HG02588 (cell line): ENCODE measurements at regions not wholly inside any gene's neighbourhood (a gene's known extent, or its start where the extent isn't known, plus 50 kb on each side); places are given as distances from the start of the nearest gene placed in this dataset.
"Not testable (repeated sequence)": the region's sequence is repeated elsewhere in the genome, so short reads cannot be mapped to it uniquely, and the experiment has no call there.

ENCODE experiments used
- ATAC-seq: cut with Tn5 transposase; IDR thresholded peaks from one replicate; pipeline ENCODE4 v1.9.1; 2021; ENCODE audit warnings: mild to moderate bottlenecking, moderate library complexity; ENCODE audit not compliant: unreplicated experiment

- ATAC-seq: no peak
Measured at GRCh38 chr16:17032332-17032731, 438.4 kb downstream of the XYLT1 start.

GRCh38 chr16:17034477-17035252 is 436.1 kb downstream of the XYLT1 start:
- ATAC-seq: no peak

- ATAC-seq: no peak
Measured at GRCh38 chr16:17037499-17037898, 433.3 kb downstream of the XYLT1 start.

DNA sequence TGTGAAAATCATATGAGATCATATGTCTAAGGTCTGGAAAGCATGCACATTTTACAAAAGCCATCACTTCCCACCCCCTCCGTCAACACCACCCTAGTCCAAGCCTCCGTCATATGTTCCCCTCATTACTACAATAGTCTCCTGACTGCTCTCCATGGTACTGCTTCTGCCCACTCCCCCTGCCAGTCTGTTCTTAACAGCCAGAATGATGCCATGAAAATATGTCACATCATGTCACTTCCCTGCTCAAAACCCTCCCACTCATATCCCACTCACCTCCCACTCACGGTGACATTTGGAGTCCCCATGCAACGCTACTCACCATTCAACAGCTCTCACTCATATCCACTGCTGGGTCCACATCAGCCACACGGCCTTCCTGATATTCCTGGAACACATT is 432.3 kb downstream of the XYLT1 start:
- ATAC-seq: no peak

DNA sequence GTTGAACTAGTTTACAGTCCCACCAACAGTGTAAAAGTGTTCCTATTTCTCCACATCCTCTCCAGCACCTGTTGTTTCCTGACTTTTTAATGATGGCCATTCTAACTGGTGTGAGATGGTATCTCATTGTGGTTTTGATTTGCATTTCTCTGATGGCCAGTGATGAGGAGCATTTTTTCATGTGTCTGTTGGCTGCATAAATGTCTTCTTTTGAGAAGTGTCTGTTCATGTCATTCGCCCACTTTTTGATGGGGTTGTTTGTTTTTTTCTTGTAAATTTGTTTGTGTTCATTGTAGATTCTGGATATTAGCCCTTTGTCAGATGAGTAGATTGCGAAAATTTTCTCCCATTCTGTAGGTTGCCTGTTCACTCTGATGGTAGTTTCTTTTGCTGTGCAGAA is 421.7 kb downstream of the XYLT1 start:
- ATAC-seq: not testable (repeated sequence)

DNA sequence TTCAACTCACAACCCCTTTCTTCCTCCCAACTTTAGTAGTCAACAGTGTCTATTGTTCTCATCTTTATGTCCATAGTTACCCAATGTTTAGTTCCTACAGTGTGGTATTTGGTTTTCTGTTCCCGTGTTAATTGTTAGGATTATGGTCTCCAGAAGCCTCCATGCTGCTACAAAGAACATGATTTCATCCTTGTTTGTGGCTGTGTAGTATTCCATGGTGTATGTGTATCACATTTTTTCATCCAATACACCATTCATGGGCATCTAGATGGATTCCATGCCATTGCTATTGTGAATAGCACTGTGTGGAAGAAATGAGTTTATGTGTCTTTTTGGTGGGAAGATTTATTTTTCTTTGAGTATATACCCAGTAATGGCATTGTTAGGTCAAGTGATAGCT is 420.3 kb downstream of the XYLT1 start:
- no peak for ATAC-seq
